Keratinocyte (primary cell): ENCODE measurements at regions not wholly inside any gene's neighbourhood (a gene's known extent, or its start where the extent isn't known, plus 50 kb on each side); places are given as distances from the start of the nearest gene placed in this dataset.

ENCODE experiments used
- CTCF ChIP-seq, 3 experiments: IDR thresholded peaks in 1 of 3; conservative IDR thresholded peaks in 1 of 3; optimal IDR thresholded peaks in 1 of 3; 2 replicates in 2 of 3; 3 replicates in 1 of 3; pipeline versions ENCODE3 to v1.5.1; 2011; ENCODE audit warnings: low read length in 3 of 3, mild to moderate bottlenecking in 3 of 3, moderate library complexity in 2 of 3, control low read depth in 1 of 3, inconsistent platforms in 1 of 3; ENCODE audit not compliant: insufficient read depth in 2 of 3; ENCODE audit errors: extremely low read depth in 1 of 3
- EZH2 ChIP-seq: IDR thresholded peaks from one replicate; pipeline ENCODE4 v1.6.1; 2012; ENCODE audit warnings: inconsistent platforms, mild to moderate bottlenecking, low read length, moderate library complexity

GRCh38 chr1:58307431-58307830 is 239.1 kb downstream of the OMA1 start:
- TF ChIP-seq CTCF (optimal IDR thresholded peaks at IDR 0.05 in 1 of 3, IDR thresholded peaks at IDR 0.05 in 1 of 3, conservative IDR thresholded peaks at IDR 0.05 in 1 of 3; ENCODE audit: extremely low read depth in 1 of 3, insufficient read depth in 2 of 3, low read length in 3 of 3), result no peak
- no peak for TF ChIP-seq EZH2
